HFFc6 (cell line): ENCODE measurements at regions not wholly inside any gene's neighbourhood (a gene's known extent, or its start where the extent isn't known, plus 50 kb on each side); places are given as distances from the start of the nearest gene placed in this dataset.
A peak's percentile ranks its signal among the peaks of the same experiment; 100 is the strongest.
"Not testable (repeated sequence)": the region's sequence is repeated elsewhere in the genome, so short reads cannot be mapped to it uniquely, and the experiment has no call there.

ENCODE experiments used
- DNase-seq: peaks from one replicate; pipeline ENCODE4 v3.0.0-alpha.2; 2018
- H3K27ac Mint-ChIP-seq: 2 replicates; pipeline ENCODE4 v1.8.0; 2020; ENCODE audit warnings: mild to moderate bottlenecking, mixed read lengths
- H3K27me3 Mint-ChIP-seq: 2 replicates; pipeline ENCODE4 v1.8.0; 2021; ENCODE audit warnings: mild to moderate bottlenecking, moderate library complexity, mixed read lengths; ENCODE audit not compliant: insufficient read depth
- H3K36me3 Mint-ChIP-seq: 2 replicates; pipeline ENCODE4 v1.8.0; 2021; ENCODE audit warnings: low read depth, mixed read lengths
- H3K4me1 Mint-ChIP-seq: 2 replicates; pipeline ENCODE4 v1.8.0; 2020; ENCODE audit warnings: low read depth, mixed read lengths
- H3K4me3 Mint-ChIP-seq: 2 replicates; pipeline ENCODE4 v1.8.0; 2020; ENCODE audit warnings: mild to moderate bottlenecking, moderate library complexity, mixed read lengths
- H3K9me3 Mint-ChIP-seq: 2 replicates; pipeline ENCODE4 v1.8.0; 2020; ENCODE audit warnings: mild to moderate bottlenecking, mixed read lengths
- CTCF ChIP-seq: fragments of 200-600 bp; sonication (generic); IDR thresholded peaks from 2 replicates; pipeline ENCODE4 v1.5.0; 2021; ENCODE audit warnings: antibody characterized with exemption, mild to moderate bottlenecking

- Mint-ChIP-seq H3K27me3 (peaks cover 2% of the 10 kb centered on the region), H3K27ac (no peak overlapping the region), H3K36me3 (no peaks in the 10 kb centered on the region), H3K4me1 (no peaks in the 10 kb centered on the region), H3K9me3 (no peaks in the 10 kb centered on the region), H3K4me3 (no peak overlapping the region)
- no peak for DNase-seq
- TF ChIP-seq CTCF: no peak
Observed at GRCh38 chr4:85126991-85127591, 160.6 kb upstream of the WDFY3 start.

- Mint-ChIP-seq H3K4me3 (no peak overlapping the region), H3K9me3 (no peaks in the 10 kb centered on the region), H3K4me1 (no peaks in the 10 kb centered on the region), H3K36me3 (no peaks in the 10 kb centered on the region), H3K27me3 (peaks cover 2% of the 10 kb centered on the region), H3K27ac (no peak overlapping the region)
- peak; percentile 81 for TF ChIP-seq CTCF
- peak; percentile 30 for DNase-seq
Observed at GRCh38 chr4:85127653-85128052, 161.2 kb upstream of the WDFY3 start.

- H3K27ac Mint-ChIP-seq: no peak overlapping the region
- DNase-seq: no peak
- H3K4me1 Mint-ChIP-seq: no peaks in the 10 kb centered on the region
- H3K9me3 Mint-ChIP-seq: no peaks in the 10 kb centered on the region
- H3K36me3 Mint-ChIP-seq: no peaks in the 10 kb centered on the region
- no peak for TF ChIP-seq CTCF
- no peak overlapping the region for H3K4me3 Mint-ChIP-seq
- peaks cover 2% of the 10 kb centered on the region for H3K27me3 Mint-ChIP-seq
Observed at GRCh38 chr4:85128246-85129204, 162.0 kb upstream of the WDFY3 start.

GRCh38 chr4:85129354-85130125 lies 163.1 kb upstream of the WDFY3 start:
- H3K27ac Mint-ChIP-seq, H3K9me3 Mint-ChIP-seq, H3K36me3 Mint-ChIP-seq, DNase-seq, H3K4me3 Mint-ChIP-seq, H3K27me3 Mint-ChIP-seq, H3K4me1 Mint-ChIP-seq: not testable (repeated sequence)

- no peak for DNase-seq
- Mint-ChIP-seq H3K4me1 (no peaks in the 10 kb centered on the region), H3K4me3 (no peak overlapping the region), H3K36me3 (no peaks in the 10 kb centered on the region), H3K27me3 (peaks cover 2% of the 10 kb centered on the region; the same call in 1 of the 2 replicates), H3K27ac (no peak overlapping the region), H3K9me3 (no peaks in the 10 kb centered on the region)
- no peak for TF ChIP-seq CTCF
Observed at GRCh38 chr4:85132117-85132516, 165.6 kb upstream of the WDFY3 start.
